HUES48 (cell line): ENCODE measurements at regions not wholly inside any gene's neighbourhood (a gene's known extent, or its start where the extent isn't known, plus 50 kb on each side); places are given as distances from the start of the nearest gene placed in this dataset.

Source experiments
- H3K27ac ChIP-seq: one replicate; pipeline ENCODE4 v1.7.0; 2013; ENCODE audit warnings: low read depth, low read length, inconsistent platforms
- H3K27me3 ChIP-seq: 2 replicates; pipeline ENCODE4 v1.6.1; 2013; ENCODE audit warnings: mild to moderate bottlenecking, low read length; ENCODE audit not compliant: control insufficient read depth, insufficient read depth
- H3K36me3 ChIP-seq: 2 replicates; pipeline ENCODE4 v1.6.1; 2013; ENCODE audit warnings: low read length; ENCODE audit not compliant: control insufficient read depth, insufficient read depth
- H3K4me1 ChIP-seq: 2 replicates; pipeline ENCODE4 v1.6.1; 2013; ENCODE audit warnings: mild to moderate bottlenecking, low read length; ENCODE audit not compliant: control insufficient read depth, insufficient read depth
- H3K4me3 ChIP-seq: 2 replicates; pipeline ENCODE4 v1.5.1; 2013; ENCODE audit warnings: mild to moderate bottlenecking, low read depth, low read length
- H3K9ac ChIP-seq: 2 replicates; pipeline ENCODE4 v1.6.1; 2013; ENCODE audit warnings: mild to moderate bottlenecking, low read depth, low read length, moderate library complexity
- H3K9me3 ChIP-seq: 2 replicates; pipeline ENCODE4 v1.6.1; 2013; ENCODE audit warnings: low read length; ENCODE audit not compliant: control insufficient read depth, insufficient read depth

DNA sequence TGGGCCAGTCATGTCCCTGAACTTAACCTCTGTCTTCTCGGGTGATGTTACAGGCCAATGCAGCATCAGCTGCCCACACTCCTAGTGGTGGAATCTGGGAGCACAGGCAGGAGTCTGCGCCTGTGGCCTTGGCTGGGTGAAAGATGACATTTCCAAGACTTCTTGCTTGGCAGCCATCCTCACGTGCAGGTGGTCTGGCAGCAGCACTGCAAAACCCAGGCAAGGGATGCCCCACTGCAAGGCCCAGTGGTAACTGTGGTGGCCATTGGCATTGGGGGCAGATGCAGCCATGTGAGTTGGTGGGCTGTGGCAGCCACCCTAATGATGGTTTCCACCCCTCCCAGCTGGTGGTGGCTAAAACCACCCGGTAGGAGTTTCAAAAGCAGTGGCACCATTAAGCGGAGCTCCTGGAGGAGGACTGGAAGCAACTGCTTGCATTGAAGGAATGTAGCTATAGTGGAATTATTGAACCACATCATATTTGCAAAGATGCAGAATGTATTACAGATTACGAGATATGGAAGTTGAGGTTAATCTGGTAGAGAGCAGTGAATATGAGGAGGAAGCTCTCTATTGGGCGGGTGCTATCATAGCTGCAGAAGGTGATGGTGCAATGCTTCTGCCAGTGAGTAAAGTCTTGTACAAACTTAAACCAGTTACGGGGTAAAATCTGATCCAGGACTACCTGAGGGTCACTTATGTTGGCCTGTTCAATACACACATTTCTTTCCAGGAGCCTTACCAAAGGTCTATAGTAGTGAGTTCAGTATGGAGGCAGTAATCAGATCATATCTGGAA, 120.7 kb upstream of the TOP3B start:
- no peak overlapping the region for H3K4me3 ChIP-seq
- no peak overlapping the region for H3K9ac ChIP-seq
- H3K27ac ChIP-seq = no peak overlapping the region
- peaks cover 5% of the 10 kb centered on the region; the same call in 1 of the 2 replicates for H3K4me1 ChIP-seq
- peaks cover 88% of the 10 kb centered on the region for H3K27me3 ChIP-seq
- H3K36me3 ChIP-seq = no peaks in the 10 kb centered on the region
- H3K9me3 ChIP-seq = no peaks in the 10 kb centered on the region

DNA sequence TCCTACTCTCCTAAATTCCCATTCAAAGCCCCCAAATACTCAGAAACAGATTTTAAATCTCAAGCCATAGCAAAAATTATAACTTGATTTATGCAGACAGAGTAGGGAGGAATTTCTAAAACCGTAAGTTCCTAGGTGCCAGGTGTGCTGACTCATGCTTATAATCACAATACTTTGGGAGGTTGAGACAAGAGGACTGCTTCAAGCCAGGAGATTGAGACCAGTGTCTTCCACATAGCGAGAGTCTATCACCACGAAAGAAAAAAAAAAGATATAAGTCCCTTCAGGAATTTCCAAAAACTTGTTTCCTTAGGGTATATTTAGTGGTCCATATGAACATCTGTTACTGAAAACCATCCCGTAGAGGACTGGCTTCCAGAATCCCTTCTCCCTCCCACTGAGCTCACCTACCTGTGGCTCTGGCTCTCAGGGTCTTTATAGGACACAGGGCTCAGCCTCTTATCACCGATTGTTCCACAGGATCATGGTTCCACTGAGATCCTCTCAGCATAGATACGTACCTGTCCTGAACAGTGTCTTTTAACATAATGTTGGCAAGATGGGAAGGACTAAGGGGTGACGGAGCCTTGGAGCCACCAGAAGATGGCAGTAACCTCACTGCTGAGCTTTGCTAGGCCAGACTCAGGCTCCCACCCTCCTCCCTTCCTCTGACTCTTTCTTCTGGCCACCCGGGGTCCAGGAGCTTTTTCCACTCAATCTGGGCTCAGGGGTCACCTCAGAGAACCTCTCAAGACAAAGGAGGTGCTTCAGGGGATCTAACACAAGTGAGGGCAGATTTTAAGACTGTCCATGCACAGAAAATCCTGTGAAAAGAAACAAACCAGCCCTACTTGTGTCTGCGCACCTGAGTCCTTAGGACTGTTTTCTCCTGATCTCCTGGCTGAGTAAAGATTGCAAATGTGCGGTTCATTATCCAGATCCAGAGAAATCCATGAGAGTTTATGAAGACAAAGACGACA, 117.5 kb upstream of the TOP3B start:
- H3K27ac ChIP-seq = no peak overlapping the region
- H3K36me3 ChIP-seq = no peaks in the 10 kb centered on the region
- no peak overlapping the region for H3K9ac ChIP-seq
- H3K4me3 ChIP-seq = no peak overlapping the region
- no peaks in the 10 kb centered on the region for H3K4me1 ChIP-seq
- peaks cover 96% of the 10 kb centered on the region for H3K27me3 ChIP-seq
- H3K9me3 ChIP-seq = no peaks in the 10 kb centered on the region

DNA sequence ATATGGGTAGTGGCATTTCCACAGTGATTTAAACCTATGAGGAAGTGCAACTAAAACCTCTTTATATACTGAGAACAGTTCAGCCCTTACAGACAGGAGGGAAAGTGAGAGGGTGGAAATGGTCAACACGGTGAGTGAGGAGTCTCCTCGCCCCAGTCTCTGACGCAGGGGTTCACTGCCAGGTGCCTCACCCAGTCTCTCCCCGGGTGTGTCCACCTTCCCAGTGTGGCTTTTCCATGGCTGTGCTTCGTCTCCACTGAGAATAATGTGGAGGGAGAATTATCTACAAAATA, 116.6 kb upstream of the TOP3B start:
- Histone ChIP-seq H3K4me1 (no peaks in the 10 kb centered on the region), H3K36me3 (no peaks in the 10 kb centered on the region), H3K27ac (no peak overlapping the region), H3K9ac (no peak overlapping the region), H3K4me3 (no peak overlapping the region), H3K9me3 (no peaks in the 10 kb centered on the region), H3K27me3 (peaks cover 96% of the 10 kb centered on the region)

DNA sequence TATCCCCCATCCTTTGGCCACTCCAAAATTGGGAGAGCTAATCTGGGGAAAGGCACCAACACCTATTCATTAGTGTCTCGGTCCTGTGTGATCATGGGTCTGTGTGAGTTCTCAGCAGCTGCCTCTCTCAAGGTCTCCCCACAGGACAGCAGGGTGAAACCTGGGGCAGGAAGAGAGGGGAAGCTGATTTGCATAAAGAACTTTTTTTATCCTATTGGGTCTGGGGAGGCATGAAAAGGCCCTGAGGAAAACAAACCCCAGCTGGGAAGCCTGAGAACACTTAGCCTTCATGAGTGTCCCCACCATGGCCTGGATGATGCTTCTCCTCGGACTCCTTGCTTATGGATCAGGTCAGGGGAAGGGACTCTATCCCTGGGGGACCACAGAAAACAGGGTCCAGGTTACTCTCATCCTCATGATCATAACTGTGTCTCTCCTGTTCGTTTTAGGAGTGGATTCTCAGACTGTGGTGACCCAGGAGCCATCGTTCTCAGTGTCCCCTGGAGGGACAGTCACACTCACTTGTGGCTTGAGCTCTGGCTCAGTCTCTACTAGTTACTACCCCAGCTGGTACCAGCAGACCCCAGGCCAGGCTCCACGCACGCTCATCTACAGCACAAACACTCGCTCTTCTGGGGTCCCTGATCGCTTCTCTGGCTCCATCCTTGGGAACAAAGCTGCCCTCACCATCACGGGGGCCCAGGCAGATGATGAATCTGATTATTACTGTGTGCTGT, 116.0 kb upstream of the TOP3B start:
- Histone ChIP-seq H3K36me3 (no peaks in the 10 kb centered on the region), H3K27me3 (peaks cover 97% of the 10 kb centered on the region), H3K4me1 (no peaks in the 10 kb centered on the region), H3K9ac (no peak overlapping the region), H3K4me3 (no peak overlapping the region), H3K9me3 (no peaks in the 10 kb centered on the region), H3K27ac (no peak overlapping the region)

DNA sequence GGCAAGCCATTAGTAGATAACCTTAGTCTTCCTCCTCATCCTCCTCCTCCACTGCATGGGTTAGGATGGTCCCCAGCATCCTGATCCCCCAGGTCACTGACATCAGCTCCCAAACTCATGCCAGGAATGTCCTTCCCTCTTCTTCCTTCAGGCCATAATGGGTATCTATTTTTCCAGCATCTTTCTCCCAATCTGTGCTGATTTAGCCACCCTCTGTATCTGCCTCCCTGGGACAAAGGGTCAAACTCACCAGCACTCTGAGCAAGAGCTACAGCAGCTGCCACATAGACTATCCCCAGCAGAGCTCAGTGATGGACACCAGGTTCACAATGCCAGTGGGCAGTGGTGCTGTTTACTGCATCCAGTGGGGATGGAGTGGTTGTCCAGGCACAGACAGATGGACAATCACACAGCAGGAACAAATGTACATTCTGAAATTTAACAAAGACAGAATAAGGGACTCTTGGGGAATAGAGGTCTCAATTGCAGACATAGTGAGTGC, 115.2 kb upstream of the TOP3B start:
- no peaks in the 10 kb centered on the region for H3K4me1 ChIP-seq
- no peaks in the 10 kb centered on the region for H3K36me3 ChIP-seq
- H3K27ac ChIP-seq = no peak overlapping the region
- H3K9ac ChIP-seq = no peak overlapping the region
- no peak overlapping the region for H3K4me3 ChIP-seq
- peaks cover 97% of the 10 kb centered on the region for H3K27me3 ChIP-seq
- H3K9me3 ChIP-seq = no peaks in the 10 kb centered on the region

GRCh38 chr22:22094921-22095320, 112.3 kb upstream of the TOP3B start:
- H3K27me3 ChIP-seq = peaks cover 100% of the 10 kb centered on the region
- no peaks in the 10 kb centered on the region for H3K36me3 ChIP-seq
- no peak overlapping the region for H3K9ac ChIP-seq
- H3K27ac ChIP-seq = no peak overlapping the region
- H3K4me1 ChIP-seq = no peaks in the 10 kb centered on the region
- H3K4me3 ChIP-seq = no peak overlapping the region
- H3K9me3 ChIP-seq = no peaks in the 10 kb centered on the region

DNA sequence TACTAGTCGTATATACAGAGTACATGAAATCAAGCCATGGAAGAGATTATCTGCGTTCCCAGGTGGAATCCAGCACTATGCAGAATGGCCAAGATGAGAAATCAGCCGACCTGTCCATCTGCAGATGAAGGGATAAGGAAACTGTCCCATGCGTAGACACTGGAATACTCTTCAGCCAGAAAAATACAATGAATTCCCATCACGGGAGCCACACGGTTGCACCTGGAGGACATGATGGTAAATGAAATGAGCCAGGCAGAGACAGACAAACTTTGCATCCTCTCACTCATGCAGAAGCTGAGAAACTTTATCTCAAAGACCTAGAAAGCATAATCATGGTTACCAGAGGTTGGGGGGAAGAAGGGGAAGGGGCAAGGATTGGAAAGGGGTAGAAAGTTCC, 111.9 kb upstream of the TOP3B start:
- no peaks in the 10 kb centered on the region for H3K4me1 ChIP-seq
- H3K27ac ChIP-seq = no peak overlapping the region
- no peak overlapping the region for H3K4me3 ChIP-seq
- no peaks in the 10 kb centered on the region for H3K9me3 ChIP-seq
- no peak overlapping the region for H3K9ac ChIP-seq
- peaks cover 100% of the 10 kb centered on the region for H3K27me3 ChIP-seq
- H3K36me3 ChIP-seq = no peaks in the 10 kb centered on the region

DNA sequence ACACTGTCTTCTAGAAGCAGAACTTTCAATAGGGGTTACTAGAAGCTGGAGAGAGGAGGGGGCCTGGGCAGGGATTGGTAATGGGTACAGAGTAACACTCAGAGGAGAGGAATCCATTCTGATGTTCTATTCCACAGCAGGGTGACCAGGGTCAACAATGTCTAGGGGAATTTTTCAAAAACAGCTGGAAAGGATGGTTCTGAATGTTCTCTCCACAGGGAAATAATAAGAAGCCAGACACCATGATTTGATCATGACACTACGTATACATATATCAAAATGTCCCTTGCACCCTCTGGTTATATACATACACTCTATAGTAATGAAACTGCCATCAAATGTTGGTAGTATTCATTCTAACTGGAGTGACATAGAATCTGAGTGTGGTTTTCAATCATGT, 111.2 kb upstream of the TOP3B start:
- no peaks in the 10 kb centered on the region for H3K36me3 ChIP-seq
- H3K9me3 ChIP-seq = no peaks in the 10 kb centered on the region
- no peaks in the 10 kb centered on the region for H3K4me1 ChIP-seq
- H3K4me3 ChIP-seq = no peak overlapping the region
- H3K9ac ChIP-seq = no peak overlapping the region
- peaks cover 100% of the 10 kb centered on the region for H3K27me3 ChIP-seq
- no peak overlapping the region for H3K27ac ChIP-seq

DNA sequence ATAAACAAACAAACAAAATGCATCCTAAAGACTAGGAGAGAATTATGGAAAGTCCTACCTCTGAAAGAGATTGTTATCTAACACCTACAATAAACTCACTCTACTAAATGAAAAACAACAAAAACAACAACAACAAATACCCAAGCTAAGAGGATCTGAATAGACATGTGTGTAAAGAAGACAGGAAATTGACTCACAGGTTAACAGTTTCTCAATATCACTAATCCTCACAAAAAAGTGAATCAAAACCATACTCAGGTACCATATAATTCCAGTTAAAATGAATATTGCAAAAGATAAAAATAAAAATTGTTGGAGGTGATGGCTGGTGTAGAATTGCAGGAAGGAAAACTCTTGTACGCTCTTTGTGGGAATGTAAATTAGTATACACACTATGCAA, 110.4 kb upstream of the TOP3B start:
- no peaks in the 10 kb centered on the region for H3K4me1 ChIP-seq
- H3K27ac ChIP-seq = no peak overlapping the region
- H3K9ac ChIP-seq = no peak overlapping the region
- no peak overlapping the region for H3K4me3 ChIP-seq
- no peaks in the 10 kb centered on the region for H3K9me3 ChIP-seq
- H3K36me3 ChIP-seq = no peaks in the 10 kb centered on the region
- H3K27me3 ChIP-seq = peaks cover 100% of the 10 kb centered on the region

DNA sequence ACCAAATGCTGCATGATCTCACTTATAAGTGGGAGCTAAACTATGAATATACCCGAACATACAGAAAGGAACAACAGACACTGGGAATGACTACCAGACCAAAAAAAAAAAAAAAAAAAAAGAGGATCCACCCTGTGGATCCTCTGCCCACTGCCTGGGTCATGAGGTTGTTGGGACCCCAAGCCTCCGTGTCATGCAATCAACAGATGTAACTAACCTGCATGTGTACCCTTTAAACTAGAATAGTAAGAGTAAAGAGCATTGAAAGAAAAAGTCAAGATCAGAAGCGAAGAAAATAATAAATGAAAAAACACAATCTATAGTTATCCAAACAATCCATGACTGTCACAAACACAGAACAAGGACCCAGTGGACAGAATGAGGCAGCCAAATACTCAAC, 109.5 kb upstream of the TOP3B start:
- Histone ChIP-seq H3K27ac (no peak overlapping the region), H3K9me3 (no peaks in the 10 kb centered on the region), H3K4me3 (no peak overlapping the region), H3K36me3 (no peaks in the 10 kb centered on the region), H3K4me1 (no peaks in the 10 kb centered on the region), H3K9ac (no peak overlapping the region), H3K27me3 (peaks cover 99% of the 10 kb centered on the region)
